ENCODE measurements at regions not wholly inside any gene's neighbourhood (a gene's known extent, or its start where the extent isn't known, plus 50 kb on each side); places are given as distances from the start of the nearest gene placed in this dataset.
"Not testable (repeated sequence)": the region's sequence is repeated elsewhere in the genome, so short reads cannot be mapped to it uniquely, and the experiment has no call there.

- H3K4me1 Mint-ChIP-seq; H3K36me3 ChIP-seq; H3K4me3 ChIP-seq; H3K27me3 Mint-ChIP-seq (ENCODE audit: insufficient read depth, low read depth); H3K4me1 ChIP-seq; H3F3A ChIP-seq (ENCODE audit: low read depth); H3K4me2 ChIP-seq; H3K9me3 ChIP-seq (ENCODE audit: low read depth); H3K36me3 Mint-ChIP-seq; H3K27ac Mint-ChIP-seq; H3K9ac ChIP-seq; DNase-seq (ENCODE audit: low spot score); H3K27ac ChIP-seq; H2AFZ ChIP-seq (replicated peaks); H3K79me2 ChIP-seq (ENCODE audit: low read depth); H3K27me3 ChIP-seq; H4K20me1 ChIP-seq (ENCODE audit: low read depth); H3K4me3 Mint-ChIP-seq: not testable (repeated sequence)
- H3K9me3 Mint-ChIP-seq, result peaks cover 49% of the 10 kb centered on the region
Measured at GRCh38 chr7:153412824-153413198, 639.4 kb upstream of the DPP6 start.

GRCh38 chr7:153413199-153413539 lies 639.0 kb upstream of the DPP6 start:
- no peak for DNase-seq (ENCODE audit: low spot score)
- Histone ChIP-seq H3F3A (ENCODE audit: low read depth) (no peaks in the 10 kb centered on the region), H3K9me3 (ENCODE audit: low read depth) (peaks cover 6% of the 10 kb centered on the region), H3K27ac (no peak overlapping the region), H3K4me1 (no peaks in the 10 kb centered on the region), H3K4me3 (no peak overlapping the region), H3K4me2 (no peak overlapping the region), H3K79me2 (ENCODE audit: low read depth) (no peaks in the 10 kb centered on the region), H2AFZ (replicated peaks) (no peak overlapping the region), H3K36me3 (no peaks in the 10 kb centered on the region), H3K9ac (no peak overlapping the region), H4K20me1 (ENCODE audit: low read depth) (no peaks in the 10 kb centered on the region), H3K27me3 (no peaks in the 10 kb centered on the region)
- no peak overlapping the region for H3K4me3 Mint-ChIP-seq
- no peaks in the 10 kb centered on the region for H3K4me1 Mint-ChIP-seq
- peaks cover 49% of the 10 kb centered on the region for H3K9me3 Mint-ChIP-seq
- no peaks in the 10 kb centered on the region for H3K27me3 Mint-ChIP-seq (ENCODE audit: insufficient read depth, low read depth)
- no peaks in the 10 kb centered on the region for H3K36me3 Mint-ChIP-seq
- no peak overlapping the region for H3K27ac Mint-ChIP-seq
- TF ChIP-seq EZH2 (IDR thresholded peaks at IDR 0.05) (no peak), EZH2phosphoT487 (IDR thresholded peaks at IDR 0.05) (no peak), CTCF (IDR thresholded peaks at IDR 0.05) (no peak)

GRCh38 chr7:153413540-153414287 lies 638.5 kb upstream of the DPP6 start:
- Histone ChIP-seq H3K4me2 (no peak overlapping the region), H3K27me3 (no peaks in the 10 kb centered on the region), H4K20me1 (ENCODE audit: low read depth) (no peaks in the 10 kb centered on the region), H3K9me3 (ENCODE audit: low read depth) (peaks cover 6% of the 10 kb centered on the region), H3K27ac (no peak overlapping the region), H3F3A (ENCODE audit: low read depth) (no peaks in the 10 kb centered on the region), H3K79me2 (ENCODE audit: low read depth) (no peaks in the 10 kb centered on the region), H3K4me1 (no peaks in the 10 kb centered on the region), H2AFZ (replicated peaks) (no peak overlapping the region), H3K9ac (no peak overlapping the region), H3K36me3 (no peaks in the 10 kb centered on the region), H3K4me3 (no peak overlapping the region)
- Mint-ChIP-seq H3K36me3 (no peaks in the 10 kb centered on the region), H3K27me3 (ENCODE audit: insufficient read depth, low read depth) (no peaks in the 10 kb centered on the region), H3K4me1 (no peaks in the 10 kb centered on the region), H3K27ac (no peak overlapping the region), H3K4me3 (no peak overlapping the region), H3K9me3 (peaks cover 50% of the 10 kb centered on the region)
- TF ChIP-seq CTCF (IDR thresholded peaks at IDR 0.05) (no peak), EZH2 (IDR thresholded peaks at IDR 0.05) (no peak), EZH2phosphoT487 (IDR thresholded peaks at IDR 0.05) (no peak)
- DNase-seq (ENCODE audit: low spot score), result no peak

GRCh38 chr7:153414288-153414629 lies 637.9 kb upstream of the DPP6 start:
- DNase-seq (ENCODE audit: low spot score), result no peak
- Mint-ChIP-seq H3K4me1 (no peaks in the 10 kb centered on the region), H3K36me3 (no peaks in the 10 kb centered on the region), H3K4me3 (no peak overlapping the region), H3K27ac (no peak overlapping the region), H3K27me3 (ENCODE audit: insufficient read depth, low read depth) (no peaks in the 10 kb centered on the region), H3K9me3 (peaks cover 48% of the 10 kb centered on the region)
- Histone ChIP-seq H3K4me3 (no peak overlapping the region), H3K79me2 (ENCODE audit: low read depth) (no peaks in the 10 kb centered on the region), H3K36me3 (no peaks in the 10 kb centered on the region), H3K9me3 (ENCODE audit: low read depth) (peaks cover 6% of the 10 kb centered on the region), H3K4me2 (no peak overlapping the region), H3F3A (ENCODE audit: low read depth) (no peaks in the 10 kb centered on the region), H3K27ac (no peak overlapping the region), H3K4me1 (no peaks in the 10 kb centered on the region), H4K20me1 (ENCODE audit: low read depth) (no peaks in the 10 kb centered on the region), H3K9ac (no peak overlapping the region), H2AFZ (replicated peaks) (no peak overlapping the region), H3K27me3 (no peaks in the 10 kb centered on the region)
- TF ChIP-seq EZH2phosphoT487 (IDR thresholded peaks at IDR 0.05), result no peak
- TF ChIP-seq EZH2 (IDR thresholded peaks at IDR 0.05), result no peak
- no peak for TF ChIP-seq CTCF (IDR thresholded peaks at IDR 0.05)

Measured in neural progenitor cell (in vitro differentiated cells).